ENCODE measurements at regions not wholly inside any gene's neighbourhood (a gene's known extent, or its start where the extent isn't known, plus 50 kb on each side); places are given as distances from the start of the nearest gene placed in this dataset.

- no peaks in the 10 kb centered on the region for H3K9me3 ChIP-seq
- no peaks in the 10 kb centered on the region for H3K4me1 ChIP-seq (ENCODE audit: low read depth)
- ATAC-seq: no peak
- intact Hi-C loops (cut with DNase I, micrococcal nuclease): no loop called here
- no peaks in the 10 kb centered on the region for H3K36me3 ChIP-seq (ENCODE audit: low read depth)
- DNase-seq: no peak
- H3K4me3 ChIP-seq: no peak overlapping the region
- TF ChIP-seq CTCF (IDR thresholded peaks at IDR 0.05): no peak
These were observed 334.3 kb upstream of the SEMA3D start for GRCh38 chr7:85521108-85521694.

DNA sequence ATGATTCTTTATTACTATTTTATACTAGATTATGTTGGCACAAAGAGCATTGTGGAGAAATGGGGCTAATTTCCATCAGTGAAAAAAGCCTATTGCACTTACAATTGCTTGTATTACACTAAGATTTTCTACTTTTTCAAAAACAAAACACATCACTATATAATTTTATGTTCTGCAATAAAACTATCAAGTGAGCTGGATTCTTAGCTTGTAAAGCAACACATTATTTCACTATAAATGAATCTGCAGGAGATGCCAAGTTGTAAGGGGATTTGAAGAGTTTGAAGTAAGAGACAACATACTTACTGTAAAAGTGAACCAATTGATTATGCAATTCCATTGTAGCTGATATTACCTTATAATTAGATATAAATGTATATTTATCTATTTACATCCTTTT lies 333.3 kb upstream of the SEMA3D start:
- ATAC-seq (no peak), DNase-seq (no peak)
- Histone ChIP-seq H3K9me3 (no peaks in the 10 kb centered on the region), H3K36me3 (ENCODE audit: low read depth) (no peaks in the 10 kb centered on the region), H3K4me1 (ENCODE audit: low read depth) (no peaks in the 10 kb centered on the region), H3K4me3 (no peak overlapping the region)
- intact Hi-C loops (cut with DNase I, micrococcal nuclease): no loop called here
- TF ChIP-seq CTCF (IDR thresholded peaks at IDR 0.05): no peak

GRCh38 chr7:85516675-85517074 lies 329.8 kb upstream of the SEMA3D start:
- no peak for TF ChIP-seq CTCF (IDR thresholded peaks at IDR 0.05)
- Histone ChIP-seq H3K9me3 (no peaks in the 10 kb centered on the region), H3K36me3 (ENCODE audit: low read depth) (no peaks in the 10 kb centered on the region), H3K4me3 (no peak overlapping the region), H3K4me1 (ENCODE audit: low read depth) (no peaks in the 10 kb centered on the region)
- intact Hi-C loops (cut with DNase I, micrococcal nuclease): no loop called here
- DNase-seq: no peak
- ATAC-seq: no peak

- Histone ChIP-seq H3K9me3 (no peaks in the 10 kb centered on the region), H3K4me3 (no peak overlapping the region), H3K4me1 (ENCODE audit: low read depth) (no peaks in the 10 kb centered on the region), H3K36me3 (ENCODE audit: low read depth) (no peaks in the 10 kb centered on the region)
- DNase-seq (no peak), ATAC-seq (no peak)
- TF ChIP-seq CTCF (IDR thresholded peaks at IDR 0.05): no peak
- intact Hi-C loops (cut with DNase I, micrococcal nuclease): no loop called here
These were observed 325.9 kb upstream of the SEMA3D start for GRCh38 chr7:85512790-85513189.

DNA sequence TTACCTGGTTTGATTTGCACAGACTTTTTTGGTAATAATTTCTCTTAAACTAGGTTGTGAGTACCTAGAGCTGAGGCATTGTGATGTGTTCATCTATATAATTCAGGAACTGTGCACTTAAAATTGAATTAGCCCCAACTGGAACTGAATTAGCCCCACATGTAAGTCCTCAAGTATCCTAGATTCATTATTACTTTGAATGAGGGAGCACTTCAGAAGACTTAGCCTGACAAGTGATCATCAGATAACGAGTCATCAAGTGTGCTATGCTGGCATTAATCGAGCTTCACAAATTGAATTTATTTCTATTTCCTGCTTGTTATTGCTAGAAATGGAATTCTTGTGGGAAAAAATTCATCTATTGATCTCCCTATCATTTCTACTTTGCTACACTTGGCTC lies 323.4 kb upstream of the SEMA3D start:
- Histone ChIP-seq H3K4me1 (ENCODE audit: low read depth) (no peaks in the 10 kb centered on the region), H3K9me3 (no peaks in the 10 kb centered on the region), H3K4me3 (no peak overlapping the region), H3K36me3 (ENCODE audit: low read depth) (no peaks in the 10 kb centered on the region)
- no peak for TF ChIP-seq CTCF (IDR thresholded peaks at IDR 0.05)
- DNase-seq (no peak), ATAC-seq (no peak)
- intact Hi-C loops (cut with DNase I, micrococcal nuclease): no loop called here

DNA sequence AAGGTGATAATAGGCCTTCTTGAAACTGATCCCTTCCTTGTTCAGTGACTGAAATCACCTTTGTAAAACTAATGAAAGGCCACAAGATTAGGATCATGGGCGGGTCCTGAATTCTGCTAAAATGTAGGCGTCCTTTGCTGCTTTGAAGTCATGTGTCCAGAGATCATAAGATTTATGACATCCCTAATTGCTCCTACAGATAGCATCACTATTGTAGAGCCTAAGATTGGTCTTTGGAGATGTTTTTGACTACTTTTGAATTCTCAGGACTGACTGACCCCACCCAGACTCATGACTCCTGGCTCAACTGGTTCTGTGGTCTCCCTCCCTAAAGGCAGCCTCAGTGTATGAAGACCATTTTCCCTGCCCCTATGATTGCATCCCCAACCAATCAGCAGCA lies 322.6 kb upstream of the SEMA3D start:
- no peaks in the 10 kb centered on the region for H3K4me1 ChIP-seq (ENCODE audit: low read depth)
- intact Hi-C loops (cut with DNase I, micrococcal nuclease): no loop called here
- DNase-seq (no peak), ATAC-seq (no peak)
- H3K4me3 ChIP-seq: no peak overlapping the region
- TF ChIP-seq CTCF (IDR thresholded peaks at IDR 0.05): no peak
- H3K36me3 ChIP-seq (ENCODE audit: low read depth): no peaks in the 10 kb centered on the region
- H3K9me3 ChIP-seq: no peaks in the 10 kb centered on the region
